ENCODE measurements at regions not wholly inside any gene's neighbourhood (a gene's known extent, or its start where the extent isn't known, plus 50 kb on each side); places are given as distances from the start of the nearest gene placed in this dataset.

GRCh38 chr6:153263489-153263888, 132.4 kb upstream of the RGS17 start:
- no peak overlapping the region for H2AFZ ChIP-seq (replicated peaks; ENCODE audit: low read length, poor library complexity)
- H3K14ac ChIP-seq (replicated peaks; ENCODE audit: low read depth, low read length) = no peak overlapping the region
- no peak overlapping the region for H2AK5ac ChIP-seq (ENCODE audit: low read depth, low read length)
- no peaks in the 10 kb centered on the region for H3K9me1 ChIP-seq (ENCODE audit: insufficient read depth, low read length)
- H4K91ac ChIP-seq (ENCODE audit: insufficient read depth, low read depth, low read length) = no peak overlapping the region
- no peak overlapping the region for H3K56ac ChIP-seq (ENCODE audit: extremely low read depth, insufficient read depth, low read length)
- H3K4me2 ChIP-seq (ENCODE audit: low read depth, low read length) = no peak overlapping the region
- H3K4ac ChIP-seq (ENCODE audit: low read depth, low read length) = no peak overlapping the region
- no TSS peak for BruUV-seq (replicated peaks)
- no peaks in the 10 kb centered on the region for H4K20me1 ChIP-seq (ENCODE audit: insufficient read depth, low read length)
- intact Hi-C loops (cut with micrococcal nuclease) (no loop called here), in situ Hi-C loops (cut with MboI; ENCODE audit: low sequenced_read_pairs) (no loop called here), dilution Hi-C loops (cut with HindIII; ENCODE audit: low sequenced_read_pairs, unreplicated experiment) (no loop called here)
- ChIA-PET POLR2A (ENCODE audit: unreplicated experiment) (no interaction called here), CTCF (no interaction called here)
- no peak overlapping the region for H2BK15ac ChIP-seq (ENCODE audit: low read depth, low read length)
- no CpG with 5 or more reads among the region's 5 CpGs for WGBS, 2 experiments (ENCODE audit: extremely low coverage in 2 of 2, insufficient read length in 1 of 2)
- ATAC-seq (ENCODE audit: low read depth) (no peak), DNase-seq (no peak)
- no peak overlapping the region for H4K8ac ChIP-seq (ENCODE audit: low read depth in 2 of 2, low read length in 2 of 2)
- no peaks in the 10 kb centered on the region for H3K36me3 ChIP-seq (ENCODE audit: control insufficient read depth, insufficient read depth, low read length)
- no peaks in the 10 kb centered on the region for H3K79me1 ChIP-seq (ENCODE audit: low read depth in 1 of 2, low read length in 2 of 2)
- H3K9ac ChIP-seq (ENCODE audit: low read depth, low read length) = no peak overlapping the region
- no peak overlapping the region for H3K18ac ChIP-seq (ENCODE audit: low read depth, low read length)
- no peak for TF ChIP-seq BHLHE40 (IDR thresholded peaks at IDR 0.05; ENCODE audit: low read depth, low read length)
- TF ChIP-seq CTCF (conservative IDR thresholded peaks at IDR 0.05; ENCODE audit: low read depth, low read length) = no peak
- no peak for TF ChIP-seq USF2 (IDR thresholded peaks at IDR 0.05; ENCODE audit: low read depth, low read length)
- TF ChIP-seq CHD1 (IDR thresholded peaks at IDR 0.05; ENCODE audit: low read depth, low read length) = no peak
- no peak for TF ChIP-seq CEBPB (IDR thresholded peaks at IDR 0.05; ENCODE audit: low read depth, low read length)
- TF ChIP-seq MAZ (IDR thresholded peaks at IDR 0.05; ENCODE audit: borderline replicate concordance, low read depth, low read length) = no peak
- TF ChIP-seq FOS (IDR thresholded peaks at IDR 0.05; ENCODE audit: low read depth, low read length) = no peak
- TF ChIP-seq NFE2L2 (IDR thresholded peaks at IDR 0.05; ENCODE audit: low read depth, low read length) = no peak
- no peak for TF ChIP-seq RAD21 (IDR thresholded peaks at IDR 0.05; ENCODE audit: low read length)
- TF ChIP-seq ELK1 (IDR thresholded peaks at IDR 0.05; ENCODE audit: borderline replicate concordance, low read depth, low read length) = no peak
- no peak for TF ChIP-seq RFX5 (IDR thresholded peaks at IDR 0.05; ENCODE audit: low read depth, low read length)
- no peak for TF ChIP-seq RCOR1 (IDR thresholded peaks at IDR 0.05; ENCODE audit: insufficient replicate concordance, low read length)
- no peak for TF ChIP-seq MAFK (IDR thresholded peaks at IDR 0.05; ENCODE audit: low read depth, low read length)
- no peak for TF ChIP-seq SMC3 (IDR thresholded peaks at IDR 0.05; ENCODE audit: low read depth, low read length)
- no peak for TF ChIP-seq MXI1 (IDR thresholded peaks at IDR 0.05; ENCODE audit: borderline replicate concordance, low read depth, low read length)
- no peak overlapping the region for H3K23ac ChIP-seq (ENCODE audit: low read depth, low read length)
- no peak overlapping the region for H4K5ac ChIP-seq (ENCODE audit: low read depth, low read length)
- H3K4me3 ChIP-seq (ENCODE audit: insufficient read depth, low read depth, low read length) = no peak overlapping the region
- H2BK120ac ChIP-seq (ENCODE audit: low read depth, low read length) = no peak overlapping the region
- no peak overlapping the region for H2AK9ac ChIP-seq (replicated peaks; ENCODE audit: low read depth, low read length, poor library complexity)
- H3K27ac ChIP-seq (ENCODE audit: insufficient read depth, low read length) = no peak overlapping the region
- no peaks in the 10 kb centered on the region for H3K9me3 ChIP-seq (ENCODE audit: control insufficient read depth, insufficient read depth, low read length)
- H3K27me3 ChIP-seq (ENCODE audit: control insufficient read depth, insufficient read depth, low read length) = no peaks in the 10 kb centered on the region
- H2BK20ac ChIP-seq (ENCODE audit: low read depth, low read length) = no peak overlapping the region
- no peaks in the 10 kb centered on the region for H3K4me1 ChIP-seq (ENCODE audit: control insufficient read depth, insufficient read depth, low read length)
- H2BK5ac ChIP-seq (ENCODE audit: low read depth, low read length, poor library complexity, severe bottlenecking) = no peak overlapping the region
